ENCODE measurements at regions not wholly inside any gene's neighbourhood (a gene's known extent, or its start where the extent isn't known, plus 50 kb on each side); places are given as distances from the start of the nearest gene placed in this dataset.

GRCh38 chr9:18331310-18331684 lies 142.7 kb upstream of the ADAMTSL1 start:
- Mint-ChIP-seq H3K9me3 (ENCODE audit: unreplicated experiment) (no peaks in the 10 kb centered on the region), H3K36me3 (ENCODE audit: low read depth, unreplicated experiment) (no peaks in the 10 kb centered on the region), H3K4me3 (ENCODE audit: unreplicated experiment) (no peak overlapping the region), H3K27me3 (ENCODE audit: unreplicated experiment) (no peaks in the 10 kb centered on the region), H3K27ac (ENCODE audit: unreplicated experiment) (no peak overlapping the region), H3K4me1 (ENCODE audit: unreplicated experiment) (peaks cover 16% of the 10 kb centered on the region)
- TF ChIP-seq CTCF (IDR thresholded peaks at IDR 0.05; ENCODE audit: unreplicated experiment), result no peak
- no peak for DNase-seq (ENCODE audit: low spot score)

GRCh38 chr9:18331808-18332209 lies 142.1 kb upstream of the ADAMTSL1 start:
- no peak overlapping the region for H3K4me3 Mint-ChIP-seq (ENCODE audit: unreplicated experiment)
- H3K36me3 Mint-ChIP-seq (ENCODE audit: low read depth, unreplicated experiment), result no peaks in the 10 kb centered on the region
- no peak for TF ChIP-seq CTCF (IDR thresholded peaks at IDR 0.05; ENCODE audit: unreplicated experiment)
- no peak for DNase-seq (ENCODE audit: low spot score)
- H3K27ac Mint-ChIP-seq (ENCODE audit: unreplicated experiment), result no peak overlapping the region
- no peaks in the 10 kb centered on the region for H3K9me3 Mint-ChIP-seq (ENCODE audit: unreplicated experiment)
- peaks cover 16% of the 10 kb centered on the region for H3K4me1 Mint-ChIP-seq (ENCODE audit: unreplicated experiment)
- H3K27me3 Mint-ChIP-seq (ENCODE audit: unreplicated experiment), result no peaks in the 10 kb centered on the region

GRCh38 chr9:18333157-18333556 lies 140.8 kb upstream of the ADAMTSL1 start:
- H3K27ac Mint-ChIP-seq (ENCODE audit: unreplicated experiment), result no peak overlapping the region
- no peak overlapping the region for H3K4me3 Mint-ChIP-seq (ENCODE audit: unreplicated experiment)

GRCh38 chr9:18335825-18336224 lies 138.1 kb upstream of the ADAMTSL1 start:
- TF ChIP-seq CTCF (IDR thresholded peaks at IDR 0.05; ENCODE audit: unreplicated experiment), result no peak
- H3K9me3 Mint-ChIP-seq (ENCODE audit: unreplicated experiment), result no peaks in the 10 kb centered on the region
- DNase-seq (ENCODE audit: low spot score), result no peak
- no peaks in the 10 kb centered on the region for H3K27me3 Mint-ChIP-seq (ENCODE audit: unreplicated experiment)
- peaks cover 9% of the 10 kb centered on the region for H3K4me1 Mint-ChIP-seq (ENCODE audit: unreplicated experiment)
- H3K36me3 Mint-ChIP-seq (ENCODE audit: low read depth, unreplicated experiment), result no peaks in the 10 kb centered on the region
- no peak overlapping the region for H3K4me3 Mint-ChIP-seq (ENCODE audit: unreplicated experiment)
- no peak overlapping the region for H3K27ac Mint-ChIP-seq (ENCODE audit: unreplicated experiment)

More at GRCh38 chr9:18333157-18333556, 140.8 kb upstream of the ADAMTSL1 start:
- Mint-ChIP-seq H3K36me3 (ENCODE audit: low read depth, unreplicated experiment) (no peaks in the 10 kb centered on the region), H3K9me3 (ENCODE audit: unreplicated experiment) (no peaks in the 10 kb centered on the region), H3K4me1 (ENCODE audit: unreplicated experiment) (peaks cover 16% of the 10 kb centered on the region), H3K27me3 (ENCODE audit: unreplicated experiment) (no peaks in the 10 kb centered on the region)
- DNase-seq (ENCODE audit: low spot score), result no peak
- TF ChIP-seq CTCF (IDR thresholded peaks at IDR 0.05; ENCODE audit: unreplicated experiment), result no peak

- TF ChIP-seq CTCF (IDR thresholded peaks at IDR 0.05; ENCODE audit: unreplicated experiment), result no peak
- H3K36me3 Mint-ChIP-seq (ENCODE audit: low read depth, unreplicated experiment), result no peaks in the 10 kb centered on the region
- no peaks in the 10 kb centered on the region for H3K4me1 Mint-ChIP-seq (ENCODE audit: unreplicated experiment)
- H3K9me3 Mint-ChIP-seq (ENCODE audit: unreplicated experiment), result no peaks in the 10 kb centered on the region
- H3K27me3 Mint-ChIP-seq (ENCODE audit: unreplicated experiment), result no peaks in the 10 kb centered on the region
- H3K4me3 Mint-ChIP-seq (ENCODE audit: unreplicated experiment), result no peak overlapping the region
- H3K27ac Mint-ChIP-seq (ENCODE audit: unreplicated experiment), result no peak overlapping the region
- DNase-seq (ENCODE audit: low spot score), result no peak
Observed at GRCh38 chr9:18338042-18338441, 135.9 kb upstream of the ADAMTSL1 start.

Data from endothelial cell (in vitro differentiated cells).